ENCODE measurements at regions not wholly inside any gene's neighbourhood (a gene's known extent, or its start where the extent isn't known, plus 50 kb on each side); places are given as distances from the start of the nearest gene placed in this dataset.
"Not testable (repeated sequence)": the region's sequence is repeated elsewhere in the genome, so short reads cannot be mapped to it uniquely, and the experiment has no call there.

DNA sequence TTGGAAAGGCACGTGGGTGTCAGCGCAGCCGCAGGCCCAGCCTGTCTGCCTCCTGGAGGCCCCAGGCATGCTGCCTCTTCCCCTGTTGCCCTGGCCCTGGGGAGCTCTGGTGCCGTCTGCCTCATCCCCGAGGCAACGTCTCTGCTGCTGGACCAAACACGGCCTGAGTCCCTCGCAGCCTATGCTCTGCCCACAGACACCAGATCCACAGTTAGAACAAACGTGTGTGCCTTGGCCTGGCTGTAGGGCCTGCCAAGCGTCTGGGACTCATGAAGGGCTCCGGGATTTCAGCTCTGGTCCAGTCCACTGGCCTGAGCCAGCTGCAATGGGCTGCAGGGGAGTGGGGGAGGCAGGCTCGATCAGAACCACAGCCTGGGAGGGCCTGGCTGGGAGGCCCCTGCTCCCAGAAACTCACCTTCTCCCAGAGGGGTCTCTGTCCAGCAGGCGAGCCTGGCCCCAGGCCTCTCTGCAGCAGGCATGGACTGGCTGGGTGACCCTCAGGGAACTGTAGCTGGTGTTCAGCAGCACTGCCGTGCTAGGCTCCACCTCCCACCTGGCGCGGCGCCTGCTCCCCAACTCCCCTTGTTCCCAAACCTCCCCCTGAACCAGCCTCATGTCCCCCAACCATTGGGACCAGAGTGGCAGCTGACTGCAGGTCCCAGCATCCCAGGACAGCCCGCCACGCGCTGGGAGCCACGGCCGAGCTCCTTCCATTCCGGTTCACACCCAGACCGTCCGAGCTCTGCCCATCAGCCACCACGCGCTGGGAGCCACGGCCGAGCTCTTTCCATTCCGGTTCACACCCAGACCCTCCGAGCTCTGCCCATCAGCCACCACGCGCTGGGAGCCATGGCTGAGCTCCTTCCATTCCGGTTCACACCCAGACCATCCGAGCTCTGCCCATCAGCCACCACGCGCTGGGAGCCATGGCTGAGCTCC is 197.0 kb downstream of the DLL1 start:
- no peaks in the 10 kb centered on the region for H3K9me3 Mint-ChIP-seq
- H3K4me1 Mint-ChIP-seq (ENCODE audit: low read depth), result peaks cover 16% of the 10 kb centered on the region
- intact Hi-C loops (cut with micrococcal nuclease), result no loop called here
- H3K27me3 Mint-ChIP-seq, result peaks cover 41% of the 10 kb centered on the region
- H3K27ac Mint-ChIP-seq, result no peak overlapping the region
- H3K36me3 Mint-ChIP-seq (ENCODE audit: low read depth), result no peaks in the 10 kb centered on the region
- H3K4me3 Mint-ChIP-seq, result no peak overlapping the region

DNA sequence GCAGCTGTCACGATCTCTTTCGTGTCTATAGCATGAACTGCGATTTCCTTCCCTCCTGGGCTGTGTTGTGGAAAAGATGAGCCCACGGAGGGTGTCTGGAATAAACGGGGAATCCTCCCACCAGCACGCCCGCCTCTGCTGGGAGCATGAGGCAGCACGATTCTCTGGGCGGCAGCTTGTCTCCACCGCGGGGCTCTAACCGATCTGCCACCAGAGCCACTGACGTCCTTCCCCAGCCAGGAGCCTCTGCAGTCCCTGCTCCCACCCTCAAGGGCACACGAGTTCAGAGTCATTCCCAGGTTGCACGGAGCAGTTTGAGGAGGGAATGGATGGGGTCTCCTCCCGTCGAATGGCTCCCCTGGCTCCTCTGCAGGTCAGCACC is 197.6 kb downstream of the DLL1 start:
- H3K27ac Mint-ChIP-seq, result no peak overlapping the region
- no peaks in the 10 kb centered on the region for H3K9me3 Mint-ChIP-seq
- H3K4me3 Mint-ChIP-seq, result no peak overlapping the region
- peaks cover 17% of the 10 kb centered on the region for H3K4me1 Mint-ChIP-seq (ENCODE audit: low read depth)
- H3K27me3 Mint-ChIP-seq, result peaks cover 43% of the 10 kb centered on the region
- no peaks in the 10 kb centered on the region for H3K36me3 Mint-ChIP-seq (ENCODE audit: low read depth)
- intact Hi-C loops (cut with micrococcal nuclease), result no loop called here

DNA sequence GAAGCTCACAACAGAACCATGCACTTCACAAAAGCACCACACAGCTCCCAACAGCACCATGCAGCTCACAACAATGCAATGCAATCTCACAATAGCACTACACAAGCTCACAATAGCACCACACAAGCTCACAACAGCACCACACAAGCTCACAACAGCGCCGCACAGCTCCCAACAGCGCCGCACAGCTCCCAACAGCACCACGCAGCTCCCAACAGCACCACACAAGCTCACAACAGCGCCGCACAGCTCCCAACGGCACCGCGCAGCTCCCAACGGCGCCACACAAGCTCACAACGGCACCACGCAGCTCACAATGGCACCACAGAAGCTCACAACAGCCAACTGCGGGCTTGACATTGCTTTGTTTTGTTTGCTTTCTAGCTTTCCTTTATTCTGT is 198.1 kb downstream of the DLL1 start:
- intact Hi-C loops (cut with micrococcal nuclease), result no loop called here
- Mint-ChIP-seq H3K4me3 (no peak overlapping the region), H3K27ac (no peak overlapping the region), H3K36me3 (ENCODE audit: low read depth) (no peaks in the 10 kb centered on the region), H3K4me1 (ENCODE audit: low read depth) (peaks cover 21% of the 10 kb centered on the region), H3K27me3 (peaks cover 48% of the 10 kb centered on the region), H3K9me3 (no peaks in the 10 kb centered on the region)

DNA sequence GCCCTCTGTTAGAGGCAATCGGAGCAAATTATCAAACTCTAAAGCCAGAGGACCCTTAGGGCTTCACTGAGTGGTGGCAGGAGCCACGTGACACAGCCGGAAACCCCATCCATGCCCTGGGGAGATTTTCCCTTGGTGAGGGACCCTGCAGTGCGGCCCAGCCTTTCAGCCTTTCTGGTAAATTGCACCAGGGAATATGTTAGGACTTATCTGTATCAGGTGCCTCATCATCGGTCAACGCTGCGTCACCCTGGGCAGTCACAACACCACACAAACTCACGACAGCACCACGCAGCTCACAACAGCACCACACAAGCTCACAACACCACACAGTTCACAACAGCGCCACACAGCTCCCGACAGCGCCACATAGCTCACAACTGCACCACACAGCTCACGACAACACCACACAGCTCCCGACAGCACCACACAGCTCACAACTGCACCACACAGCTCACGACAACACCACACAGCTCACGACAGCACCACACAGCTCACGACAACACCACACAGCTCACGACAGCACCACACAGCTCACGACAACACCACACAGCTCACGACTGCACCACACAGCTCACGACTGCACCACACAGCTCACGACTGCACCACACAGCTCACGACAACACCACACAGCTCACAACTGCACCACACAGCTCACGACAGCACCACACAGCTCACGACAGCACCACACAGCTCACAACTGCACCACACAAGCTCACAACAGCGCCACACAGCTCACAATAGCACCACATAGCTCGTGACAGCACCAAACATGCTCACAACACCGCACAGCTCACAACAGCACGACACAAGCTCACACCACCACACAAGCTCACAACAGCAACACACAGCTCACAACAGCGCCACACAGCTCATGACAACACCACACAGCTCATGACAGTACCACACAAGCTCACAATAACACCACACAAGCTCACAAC is 199.0 kb downstream of the DLL1 start:
- Mint-ChIP-seq H3K4me3 (no peak overlapping the region), H3K36me3 (ENCODE audit: low read depth) (no peaks in the 10 kb centered on the region), H3K27me3 (peaks cover 51% of the 10 kb centered on the region), H3K27ac (no peak overlapping the region), H3K9me3 (no peaks in the 10 kb centered on the region), H3K4me1 (ENCODE audit: low read depth) (peaks cover 22% of the 10 kb centered on the region)
- intact Hi-C loops (cut with micrococcal nuclease), result no loop called here

GRCh38 chr6:170091000-170091638 is 199.8 kb downstream of the DLL1 start:
- H3K27ac Mint-ChIP-seq, result no peak overlapping the region
- H3K4me1 Mint-ChIP-seq (ENCODE audit: low read depth), result peaks cover 22% of the 10 kb centered on the region
- no peaks in the 10 kb centered on the region for H3K9me3 Mint-ChIP-seq
- no peak overlapping the region for H3K4me3 Mint-ChIP-seq
- H3K36me3 Mint-ChIP-seq (ENCODE audit: low read depth), result no peaks in the 10 kb centered on the region
- peaks cover 47% of the 10 kb centered on the region for H3K27me3 Mint-ChIP-seq
- intact Hi-C loops (cut with micrococcal nuclease), result no loop called here

- H3K9me3 Mint-ChIP-seq, result no peaks in the 10 kb centered on the region
- intact Hi-C loops (cut with micrococcal nuclease), result no loop called here
- H3K36me3 Mint-ChIP-seq (ENCODE audit: low read depth), result no peaks in the 10 kb centered on the region
- H3K27me3 Mint-ChIP-seq, result peaks cover 49% of the 10 kb centered on the region
- H3K27ac Mint-ChIP-seq, result no peak overlapping the region
- H3K4me1 Mint-ChIP-seq (ENCODE audit: low read depth), result peaks cover 22% of the 10 kb centered on the region
- no peak overlapping the region for H3K4me3 Mint-ChIP-seq
Measured at GRCh38 chr6:170090561-170090960, 200.3 kb downstream of the DLL1 start.

- H3K36me3 Mint-ChIP-seq (ENCODE audit: low read depth), result no peaks in the 10 kb centered on the region
- no peak overlapping the region for H3K27ac Mint-ChIP-seq
- peaks cover 22% of the 10 kb centered on the region for H3K4me1 Mint-ChIP-seq (ENCODE audit: low read depth)
- intact Hi-C loops (cut with micrococcal nuclease), result no loop called here
- H3K9me3 Mint-ChIP-seq, result no peaks in the 10 kb centered on the region
- H3K27me3 Mint-ChIP-seq, result peaks cover 48% of the 10 kb centered on the region
- H3K4me3 Mint-ChIP-seq, result no peak overlapping the region
Measured at GRCh38 chr6:170089963-170090362, 200.9 kb downstream of the DLL1 start.

GRCh38 chr6:170088582-170088955 is 202.3 kb downstream of the DLL1 start:
- peak overlapping the region; percentile 4 for H3K4me3 Mint-ChIP-seq
- intact Hi-C loops (cut with micrococcal nuclease), result no loop called here
- H3K9me3 Mint-ChIP-seq, result no peaks in the 10 kb centered on the region
- peaks cover 43% of the 10 kb centered on the region for H3K27me3 Mint-ChIP-seq
- H3K4me1 Mint-ChIP-seq (ENCODE audit: low read depth), result peaks cover 22% of the 10 kb centered on the region
- no peak overlapping the region for H3K27ac Mint-ChIP-seq
- H3K36me3 Mint-ChIP-seq (ENCODE audit: low read depth), result no peaks in the 10 kb centered on the region

DNA sequence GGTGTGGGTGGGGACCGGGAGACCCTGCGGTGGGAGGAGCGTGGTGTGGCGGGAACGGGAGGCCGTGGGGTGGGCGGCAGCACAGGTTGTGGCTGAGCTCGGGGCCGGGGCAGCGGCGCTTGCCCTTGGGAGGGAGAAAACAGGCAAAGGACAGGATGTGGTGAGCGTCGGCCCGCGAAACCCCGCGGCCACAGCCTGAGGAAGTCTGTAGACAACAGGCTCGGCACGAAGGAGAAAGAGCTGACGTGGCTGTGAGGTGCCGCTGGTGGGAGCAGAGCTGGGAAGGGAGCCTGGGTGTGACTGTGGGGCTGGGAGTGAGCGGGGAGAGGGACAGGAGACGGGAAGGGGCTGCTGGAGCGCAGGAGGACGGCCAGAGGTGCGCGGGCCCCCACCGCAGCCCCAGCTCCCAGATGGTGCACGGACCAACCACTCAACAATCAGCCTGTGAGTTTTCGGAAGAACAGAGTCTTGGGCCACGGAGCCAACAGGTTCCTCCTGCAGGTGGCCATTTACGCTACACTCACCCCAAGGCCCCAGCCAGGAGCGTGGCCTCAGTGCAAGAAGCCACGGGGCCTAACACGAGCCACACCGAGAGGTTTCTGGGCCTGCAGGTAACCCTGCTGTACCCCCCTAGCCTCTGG is 202.8 kb downstream of the DLL1 start:
- Mint-ChIP-seq H3K36me3 (ENCODE audit: low read depth) (no peaks in the 10 kb centered on the region), H3K4me3 (peak overlapping the region; percentile 66), H3K27me3 (peaks cover 38% of the 10 kb centered on the region), H3K4me1 (ENCODE audit: low read depth) (peaks cover 22% of the 10 kb centered on the region), H3K9me3 (no peaks in the 10 kb centered on the region), H3K27ac (peak overlapping the region; percentile 75)
- intact Hi-C loops (cut with micrococcal nuclease), result no loop called here

GRCh38 chr6:170087421-170087780 is 203.5 kb downstream of the DLL1 start:
- Mint-ChIP-seq H3K4me1 (ENCODE audit: low read depth) (peaks cover 22% of the 10 kb centered on the region), H3K27me3 (peaks cover 41% of the 10 kb centered on the region), H3K27ac (peak overlapping the region; percentile 75)
- H3K9me3 Mint-ChIP-seq; H3K4me3 Mint-ChIP-seq; intact Hi-C loops (cut with micrococcal nuclease); H3K36me3 Mint-ChIP-seq (ENCODE audit: low read depth): not testable (repeated sequence)

GRCh38 chr6:170086639-170087420 is 204.0 kb downstream of the DLL1 start:
- intact Hi-C loops (cut with micrococcal nuclease), result no loop called here
- Mint-ChIP-seq H3K4me3 (no peak overlapping the region), H3K27me3 (peaks cover 41% of the 10 kb centered on the region), H3K36me3 (ENCODE audit: low read depth) (no peaks in the 10 kb centered on the region), H3K9me3 (no peaks in the 10 kb centered on the region), H3K4me1 (ENCODE audit: low read depth) (peaks cover 22% of the 10 kb centered on the region), H3K27ac (no peak overlapping the region)

DNA sequence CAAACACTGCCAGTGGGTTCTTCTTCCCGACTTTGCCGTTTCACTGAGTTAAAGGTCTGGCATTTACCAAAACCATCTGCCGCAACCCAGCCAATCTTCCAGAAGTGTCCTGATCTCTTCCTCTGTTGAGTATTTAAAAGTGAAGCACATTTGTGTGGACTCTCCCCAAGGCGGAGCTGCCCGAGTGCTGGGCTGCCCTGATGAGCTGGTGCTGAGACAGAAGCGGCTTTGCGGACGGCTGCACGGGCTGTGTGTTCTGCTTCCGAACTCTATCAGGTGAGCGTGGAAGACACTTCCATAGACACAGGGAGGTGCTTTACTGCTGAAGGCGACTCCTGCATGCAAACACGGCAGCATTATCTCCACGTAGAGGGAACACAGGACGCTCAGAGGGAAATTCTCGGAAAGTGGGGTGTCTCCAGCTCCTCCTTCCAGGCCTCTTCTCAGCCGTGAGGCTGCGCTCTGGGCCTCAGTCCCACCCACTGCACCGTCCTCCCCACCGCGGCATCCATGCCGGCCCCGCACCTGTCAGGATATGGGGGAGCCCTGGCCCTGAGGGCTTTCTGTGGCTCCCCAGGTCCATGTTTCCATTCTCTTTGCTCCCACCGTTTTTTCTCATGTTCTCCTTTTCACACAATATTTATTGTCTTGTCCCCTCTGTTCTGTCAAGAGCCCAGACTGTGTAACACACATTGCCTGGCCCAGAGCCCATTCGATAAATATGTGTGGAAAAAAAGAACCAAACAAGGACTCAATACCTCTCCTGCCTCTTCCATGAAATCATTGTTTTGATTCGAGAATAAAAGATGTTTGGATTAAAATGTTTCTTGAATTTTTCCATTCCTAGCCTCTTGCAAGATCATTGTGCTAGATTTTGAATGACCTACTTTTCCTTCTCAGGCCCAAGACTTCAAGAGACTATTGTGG is 205.1 kb downstream of the DLL1 start:
- Mint-ChIP-seq H3K27ac (no peak overlapping the region), H3K4me3 (no peak overlapping the region), H3K36me3 (ENCODE audit: low read depth) (no peaks in the 10 kb centered on the region), H3K4me1 (ENCODE audit: low read depth) (peaks cover 22% of the 10 kb centered on the region), H3K27me3 (peaks cover 37% of the 10 kb centered on the region), H3K9me3 (no peaks in the 10 kb centered on the region)
- intact Hi-C loops (cut with micrococcal nuclease), result no loop called here
